ENCODE measurements at regions not wholly inside any gene's neighbourhood (a gene's known extent, or its start where the extent isn't known, plus 50 kb on each side); places are given as distances from the start of the nearest gene placed in this dataset.
A peak's percentile ranks its signal among the peaks of the same experiment; 100 is the strongest.

DNA sequence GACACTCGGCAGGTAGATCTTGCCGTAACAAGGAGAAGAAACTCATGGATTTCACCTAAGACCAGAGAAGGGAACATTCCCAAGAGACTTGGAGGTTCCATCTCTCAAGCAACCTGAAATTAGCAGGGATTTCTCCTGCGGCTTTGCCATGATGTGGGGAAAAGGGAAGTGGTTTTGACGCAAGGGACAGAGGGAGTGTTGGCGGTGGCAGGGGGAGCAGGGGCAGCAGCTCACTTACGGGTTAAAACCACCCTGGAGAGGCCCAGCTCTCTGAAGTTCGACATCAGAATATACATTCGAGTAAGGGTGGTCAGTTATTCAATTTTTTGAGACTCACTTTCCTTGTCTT lies 76.1 kb upstream of the POMP start:
- Mint-ChIP-seq H3K27me3 (no peaks in the 10 kb centered on the region), H3K27ac (peak overlapping the region in 1 of 7 donors; percentile 26), H3K4me3 (no peak overlapping the region), H3K4me1 (peaks cover 5 to 13% (median 7%) of the 10 kb centered on the region in 4 donors), H3K36me3 (no peaks in the 10 kb centered on the region), H3K9me3 (peaks cover 0 to 4% (median 0%) of the 10 kb centered on the region in 8 donors)
- Histone ChIP-seq H3K9me3 (ENCODE audit: control insufficient read depth in 1 of 2, low read length in 2 of 2) (no peaks in the 10 kb centered on the region), H3K4me1 (ENCODE audit: insufficient read depth, low read length) (no peaks in the 10 kb centered on the region), H3K36me3 (ENCODE audit: insufficient read depth, low read length) (no peaks in the 10 kb centered on the region), H3K27me3 (ENCODE audit: insufficient read depth, low read length) (no peaks in the 10 kb centered on the region), H3K27ac (ENCODE audit: low read depth, low read length) (no peak overlapping the region), H3K4me3 (ENCODE audit: low read length in 2 of 2) (no peak overlapping the region)
- intact Hi-C loops (cut with micrococcal nuclease): no loop called here
- ChIA-PET POLR2A (ENCODE audit: partially characterized antibody) (no interaction called here), CTCF (ENCODE audit: partially characterized antibody) (no interaction called here)
- no peak for DNase-seq

DNA sequence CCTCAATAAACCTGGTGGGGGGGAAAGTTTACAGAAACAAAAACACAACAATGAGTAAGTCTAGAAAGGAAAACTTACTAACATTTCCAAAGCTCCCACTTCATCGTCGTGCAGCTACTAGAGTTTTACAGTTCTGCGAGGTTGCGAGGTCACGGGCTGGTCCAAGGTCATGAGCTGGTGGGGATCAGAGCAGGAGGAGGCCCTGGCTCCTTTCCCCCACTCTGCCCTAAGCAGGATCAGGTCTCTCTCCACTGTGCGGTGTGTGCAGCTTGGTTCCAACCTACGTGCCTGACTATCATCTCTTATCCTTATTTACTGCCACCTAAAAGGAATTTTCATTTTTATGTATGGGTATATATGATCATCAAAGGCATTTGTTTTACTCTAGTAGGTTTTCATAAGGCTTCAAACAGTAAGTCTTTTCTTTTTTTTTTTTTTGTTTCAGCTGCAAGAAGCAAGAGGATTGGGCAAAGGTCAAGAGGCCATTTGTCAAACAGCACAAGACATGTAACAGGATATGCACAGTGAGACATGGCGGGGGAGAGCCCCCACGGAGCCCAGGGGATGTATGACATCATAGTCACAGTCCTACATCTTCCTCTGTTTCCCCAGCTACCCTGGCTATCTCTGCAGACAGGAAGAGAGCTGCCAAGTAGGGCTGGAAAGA lies 76.6 kb upstream of the POMP start:
- Mint-ChIP-seq H3K27me3 (no peaks in the 10 kb centered on the region), H3K36me3 (no peaks in the 10 kb centered on the region), H3K4me1 (peaks cover 5 to 13% (median 7%) of the 10 kb centered on the region in 4 donors), H3K9me3 (peaks cover 0 to 4% (median 0%) of the 10 kb centered on the region in 8 donors), H3K4me3 (no peak overlapping the region), H3K27ac (no peak overlapping the region)
- DNase-seq: no peak
- Histone ChIP-seq H3K27me3 (ENCODE audit: insufficient read depth, low read length) (no peaks in the 10 kb centered on the region), H3K36me3 (ENCODE audit: insufficient read depth, low read length) (no peaks in the 10 kb centered on the region), H3K4me1 (ENCODE audit: insufficient read depth, low read length) (no peaks in the 10 kb centered on the region), H3K9me3 (ENCODE audit: control insufficient read depth in 1 of 2, low read length in 2 of 2) (no peaks in the 10 kb centered on the region), H3K4me3 (ENCODE audit: low read length in 2 of 2) (no peak overlapping the region), H3K27ac (ENCODE audit: low read depth, low read length) (no peak overlapping the region)
- ChIA-PET CTCF (ENCODE audit: partially characterized antibody) (no interaction called here), POLR2A (ENCODE audit: partially characterized antibody) (no interaction called here)
- intact Hi-C loops (cut with micrococcal nuclease): no loop called here

DNA sequence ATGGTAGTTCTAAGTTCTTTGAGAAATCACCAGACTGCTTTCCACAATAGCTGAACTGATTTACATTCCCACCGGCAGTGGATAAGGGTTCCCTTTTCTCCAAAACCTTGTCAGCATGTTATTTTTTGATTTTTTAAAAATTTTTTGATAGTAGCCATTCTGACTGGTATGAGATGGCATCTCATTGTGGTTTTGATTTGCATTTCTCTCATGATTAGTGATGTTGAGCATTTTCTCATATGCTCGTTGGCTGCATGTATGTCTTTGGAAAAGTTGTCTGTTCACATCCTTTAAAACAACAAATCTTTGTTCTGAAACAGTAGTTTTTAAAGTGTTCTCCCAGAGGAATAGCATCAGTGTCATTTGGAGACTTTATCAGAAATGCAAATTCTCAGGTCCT lies 77.5 kb upstream of the POMP start:
- H3K4me1 ChIP-seq (ENCODE audit: insufficient read depth, low read length): no peaks in the 10 kb centered on the region
- no peaks in the 10 kb centered on the region for H3K36me3 Mint-ChIP-seq
- no peak for DNase-seq
- peaks cover 0 to 2% of the 10 kb centered on the region in 2 donors for H3K27me3 Mint-ChIP-seq
- POLR2A ChIA-PET (ENCODE audit: partially characterized antibody): no interaction called here
- CTCF ChIA-PET (ENCODE audit: partially characterized antibody): no interaction called here
- no peak overlapping the region for H3K27ac Mint-ChIP-seq
- no peak overlapping the region for H3K4me3 Mint-ChIP-seq
- intact Hi-C loops (cut with micrococcal nuclease): no loop called here
- H3K9me3 ChIP-seq (ENCODE audit: control insufficient read depth in 1 of 2, low read length in 2 of 2): no peaks in the 10 kb centered on the region
- H3K27ac ChIP-seq (ENCODE audit: low read depth, low read length): no peak overlapping the region
- peaks cover 5 to 13% (median 7%) of the 10 kb centered on the region in 4 donors for H3K4me1 Mint-ChIP-seq
- peaks cover 0 to 4% (median 0%) of the 10 kb centered on the region in 8 donors for H3K9me3 Mint-ChIP-seq
- H3K36me3 ChIP-seq (ENCODE audit: insufficient read depth, low read length): no peaks in the 10 kb centered on the region
- H3K4me3 ChIP-seq (ENCODE audit: low read length in 2 of 2): no peak overlapping the region
- H3K27me3 ChIP-seq (ENCODE audit: insufficient read depth, low read length): no peaks in the 10 kb centered on the region

DNA sequence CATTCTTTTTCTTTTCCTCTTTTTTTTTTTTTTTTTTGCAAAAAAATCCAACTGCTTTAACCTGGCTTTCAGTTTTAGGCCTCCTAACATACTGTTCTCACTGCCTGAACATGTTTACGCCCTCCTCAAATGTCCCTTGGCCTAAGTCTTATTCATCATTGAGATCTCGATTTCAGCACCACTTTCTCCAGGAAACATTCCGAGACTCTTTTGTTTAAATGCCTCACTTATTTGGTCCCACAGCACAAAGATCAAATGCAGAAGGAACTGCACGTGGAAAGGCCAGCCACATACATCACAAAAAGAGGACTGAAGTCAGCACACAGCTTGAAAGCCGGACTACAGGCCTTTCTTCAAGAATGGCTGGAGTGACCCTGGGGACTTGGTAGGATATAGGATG lies 79.2 kb upstream of the POMP start:
- H3K36me3 Mint-ChIP-seq: no peaks in the 10 kb centered on the region
- H3K36me3 ChIP-seq (ENCODE audit: insufficient read depth, low read length): no peaks in the 10 kb centered on the region
- H3K9me3 Mint-ChIP-seq: peaks cover 0 to 4% (median 0%) of the 10 kb centered on the region in 8 donors
- H3K4me3 Mint-ChIP-seq: no peak overlapping the region
- POLR2A ChIA-PET (ENCODE audit: partially characterized antibody): no interaction called here
- CTCF ChIA-PET (ENCODE audit: partially characterized antibody): no interaction called here
- H3K9me3 ChIP-seq (ENCODE audit: control insufficient read depth in 1 of 2, low read length in 2 of 2): no peaks in the 10 kb centered on the region
- H3K4me3 ChIP-seq (ENCODE audit: low read length in 2 of 2): no peak overlapping the region
- no peaks in the 10 kb centered on the region for H3K4me1 ChIP-seq (ENCODE audit: insufficient read depth, low read length)
- H3K27ac Mint-ChIP-seq: no peak overlapping the region
- H3K27me3 Mint-ChIP-seq: peaks cover 2 to 3% of the 10 kb centered on the region in 2 donors
- no peak for DNase-seq
- no peak overlapping the region for H3K27ac ChIP-seq (ENCODE audit: low read depth, low read length)
- intact Hi-C loops (cut with micrococcal nuclease): no loop called here
- no peaks in the 10 kb centered on the region for H3K27me3 ChIP-seq (ENCODE audit: insufficient read depth, low read length)
- H3K4me1 Mint-ChIP-seq: no peaks in the 10 kb centered on the region

DNA sequence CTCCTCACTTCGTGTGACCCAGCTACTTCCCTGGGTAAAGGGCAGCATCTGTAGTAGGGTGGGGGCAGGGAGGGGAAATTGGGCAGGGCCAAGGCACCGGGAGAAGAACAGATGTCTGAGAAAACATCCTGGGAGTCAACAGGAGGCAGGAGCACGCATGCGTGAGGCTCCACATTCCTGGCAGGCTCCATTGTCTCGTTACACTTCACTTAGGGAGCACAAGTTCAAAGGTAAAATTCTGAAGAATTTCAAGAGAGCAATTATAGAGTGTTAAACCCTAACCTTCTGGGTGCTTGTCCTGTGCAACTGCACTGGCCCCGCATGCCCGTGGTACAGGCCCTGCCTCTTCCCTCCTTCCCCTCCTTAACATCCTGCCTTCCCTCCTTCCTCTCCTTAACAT lies 79.6 kb upstream of the POMP start:
- Histone ChIP-seq H3K27ac (ENCODE audit: low read depth, low read length) (no peak overlapping the region), H3K9me3 (ENCODE audit: control insufficient read depth in 1 of 2, low read length in 2 of 2) (no peaks in the 10 kb centered on the region), H3K27me3 (ENCODE audit: insufficient read depth, low read length) (no peaks in the 10 kb centered on the region), H3K4me1 (ENCODE audit: insufficient read depth, low read length) (no peaks in the 10 kb centered on the region), H3K36me3 (ENCODE audit: insufficient read depth, low read length) (no peaks in the 10 kb centered on the region), H3K4me3 (ENCODE audit: low read length in 2 of 2) (no peak overlapping the region)
- no peak overlapping the region for H3K27ac Mint-ChIP-seq
- H3K9me3 Mint-ChIP-seq: peaks cover 0 to 4% (median 0%) of the 10 kb centered on the region in 8 donors
- no peaks in the 10 kb centered on the region for H3K36me3 Mint-ChIP-seq
- H3K27me3 Mint-ChIP-seq: peaks cover 2 to 3% of the 10 kb centered on the region in 2 donors
- intact Hi-C loops (cut with micrococcal nuclease): no loop called here
- POLR2A ChIA-PET (ENCODE audit: partially characterized antibody): no interaction called here
- no peak overlapping the region for H3K4me3 Mint-ChIP-seq
- no peak for DNase-seq
- CTCF ChIA-PET (ENCODE audit: partially characterized antibody): no interaction called here
- H3K4me1 Mint-ChIP-seq: peaks cover 0 to 1% (median 0%) of the 10 kb centered on the region in 4 donors

DNA sequence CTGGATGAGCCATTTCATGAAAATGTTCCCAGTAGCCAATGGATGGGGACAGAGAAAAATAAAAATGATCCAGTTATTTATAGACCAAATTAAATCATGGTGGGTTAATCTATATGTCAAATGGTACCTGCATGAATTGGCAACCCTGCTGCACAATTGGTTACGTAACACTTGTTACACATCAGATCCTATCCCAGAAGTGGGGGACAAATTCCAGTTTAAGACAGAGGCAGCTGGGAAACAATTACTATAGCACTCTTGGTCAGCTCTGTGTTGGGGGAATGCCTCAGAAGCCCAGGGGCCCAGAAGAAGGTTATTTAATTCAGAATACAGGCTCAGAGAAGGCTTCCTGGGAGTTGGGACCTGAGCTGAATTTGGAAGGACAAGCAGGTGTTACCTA lies 81.1 kb upstream of the FLT1 start:
- no peak overlapping the region for H3K4me3 Mint-ChIP-seq
- ChIA-PET CTCF (ENCODE audit: partially characterized antibody) (no interaction called here), POLR2A (ENCODE audit: partially characterized antibody) (no interaction called here)
- H3K27ac Mint-ChIP-seq: no peak overlapping the region
- Histone ChIP-seq H3K36me3 (ENCODE audit: insufficient read depth, low read length) (no peaks in the 10 kb centered on the region), H3K9me3 (ENCODE audit: control insufficient read depth in 1 of 2, low read length in 2 of 2) (no peaks in the 10 kb centered on the region), H3K27me3 (ENCODE audit: insufficient read depth, low read length) (no peaks in the 10 kb centered on the region), H3K4me1 (ENCODE audit: insufficient read depth, low read length) (no peaks in the 10 kb centered on the region), H3K4me3 (ENCODE audit: low read length in 2 of 2) (no peak overlapping the region), H3K27ac (ENCODE audit: low read depth, low read length) (no peak overlapping the region)
- intact Hi-C loops (cut with micrococcal nuclease): no loop called here
- DNase-seq: no peak
- H3K4me1 Mint-ChIP-seq: peaks cover 0 to 1% (median 0%) of the 10 kb centered on the region in 4 donors
- peaks cover 0 to 3% (median 0%) of the 10 kb centered on the region in 8 donors for H3K9me3 Mint-ChIP-seq
- no peaks in the 10 kb centered on the region for H3K36me3 Mint-ChIP-seq
- peaks cover 3% of the 10 kb centered on the region in 2 donors for H3K27me3 Mint-ChIP-seq

DNA sequence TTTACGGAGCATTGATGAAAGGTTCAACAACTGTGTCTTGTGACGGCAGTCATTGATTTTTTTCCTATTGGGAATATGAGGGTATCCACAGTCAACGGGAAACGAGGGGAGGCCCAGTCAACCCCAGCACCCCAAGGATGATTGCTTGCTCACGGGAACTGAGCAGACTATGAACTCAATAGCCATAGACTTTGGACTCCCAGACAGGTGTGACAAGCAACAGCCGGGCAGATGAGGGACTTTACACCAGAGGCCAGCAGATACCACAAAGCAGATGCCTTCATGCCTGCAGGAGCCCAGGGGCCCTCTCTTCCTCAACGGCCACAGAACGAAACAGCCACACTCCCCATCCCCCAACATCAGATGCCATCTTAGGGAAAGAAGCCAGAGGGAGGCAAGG lies 80.3 kb upstream of the FLT1 start:
- ChIA-PET POLR2A (ENCODE audit: partially characterized antibody) (no interaction called here), CTCF (ENCODE audit: partially characterized antibody) (no interaction called here)
- H3K4me1 Mint-ChIP-seq: peaks cover 0 to 1% (median 0%) of the 10 kb centered on the region in 4 donors
- DNase-seq: no peak
- Histone ChIP-seq H3K4me1 (ENCODE audit: insufficient read depth, low read length) (no peaks in the 10 kb centered on the region), H3K27ac (ENCODE audit: low read depth, low read length) (no peak overlapping the region), H3K9me3 (ENCODE audit: control insufficient read depth in 1 of 2, low read length in 2 of 2) (no peaks in the 10 kb centered on the region), H3K36me3 (ENCODE audit: insufficient read depth, low read length) (no peaks in the 10 kb centered on the region), H3K4me3 (ENCODE audit: low read length in 2 of 2) (no peak overlapping the region), H3K27me3 (ENCODE audit: insufficient read depth, low read length) (no peaks in the 10 kb centered on the region)
- peaks cover 3% of the 10 kb centered on the region in 2 donors for H3K27me3 Mint-ChIP-seq
- H3K4me3 Mint-ChIP-seq: no peak overlapping the region
- H3K9me3 Mint-ChIP-seq: no peaks in the 10 kb centered on the region
- no peaks in the 10 kb centered on the region for H3K36me3 Mint-ChIP-seq
- H3K27ac Mint-ChIP-seq: no peak overlapping the region
- intact Hi-C loops (cut with micrococcal nuclease): no loop called here

All from CD4-positive, alpha-beta memory T cell (primary cell).